Erythroblast (primary cell): ENCODE measurements at regions not wholly inside any gene's neighbourhood (a gene's known extent, or its start where the extent isn't known, plus 50 kb on each side); places are given as distances from the start of the nearest gene placed in this dataset.

Source experiments
- GATA1 ChIP-seq: IDR thresholded peaks from 2 replicates; pipeline ENCODE4 v1.6.1; 2011; ENCODE audit warnings: low read depth, mild to moderate bottlenecking, control low read depth, low read length, moderate library complexity
- POLR2A ChIP-seq: IDR thresholded peaks from 2 replicates; pipeline ENCODE4 v1.6.1; 2011; ENCODE audit warnings: mild to moderate bottlenecking, low read length

- TF ChIP-seq POLR2A, result no peak
- no peak for TF ChIP-seq GATA1
Measured at GRCh38 chr18:69267895-69268294, 132.8 kb upstream of the DOK6 start.
